Tibial nerve (tissue), 4 donors: ENCODE measurements at regions not wholly inside any gene's neighbourhood (a gene's known extent, or its start where the extent isn't known, plus 50 kb on each side); places are given as distances from the start of the nearest gene placed in this dataset.

Source experiments
- DNase-seq, 2 donors: peaks; one replicate each; pipeline ENCODE4 v3.0.0-alpha.2; 2019; ENCODE audit warnings: low spot score in 2 of 2
- H3K27ac ChIP-seq, 4 donors: fragments of 200-600 bp; sonication (generic) in 3 of 4; one replicate each; pipeline ENCODE4 v1.5.1; 2017 to 2019; ENCODE audit warnings: mild to moderate bottlenecking in 1 of 4
- H3K27me3 ChIP-seq, 2 donors: fragments of 200-600 bp; sonication (generic) in 1 of 2; one replicate each; pipeline versions ENCODE4 v1.5.1 to v1.6.0; 2017 to 2019
- H3K36me3 ChIP-seq, 3 donors: fragments of 200-600 bp; sonication (generic); one replicate each; pipeline ENCODE4 v1.5.1; 2018 to 2019
- H3K4me1 ChIP-seq, 4 donors: fragments of 200-600 bp; sonication (generic) in 3 of 4; one replicate each; pipeline ENCODE4 v1.5.1; 2017 to 2019
- H3K4me3 ChIP-seq, 4 donors: fragments of 200-600 bp; sonication (generic) in 3 of 4; one replicate each; pipeline ENCODE4 v1.5.1; 2017 to 2019; ENCODE audit warnings: mild to moderate bottlenecking in 1 of 4, moderate library complexity in 1 of 4
- H3K9me3 ChIP-seq, 4 donors: fragments of 200-600 bp; sonication (generic) in 3 of 4; one replicate each; pipeline ENCODE4 v1.5.1; 2017 to 2019
- EP300 ChIP-seq, 2 donors: sonication (generic); formaldehyde crosslinking; IDR thresholded peaks; one replicate each; pipeline ENCODE4 v1.6.1; 2017; ENCODE audit warnings: antibody characterized with exemption in 2 of 2, mild to moderate bottlenecking in 1 of 2
- POLR2A ChIP-seq, 2 donors: fragments of 450-650 bp; IDR thresholded peaks; one replicate each; pipeline ENCODE4 v1.6.1; 2017; ENCODE audit warnings: antibody characterized with exemption in 2 of 2, mild to moderate bottlenecking in 2 of 2, moderate library complexity in 2 of 2
- WGBS, 2 donors: methylation state at CpG; one replicate each; pipeline ENCODE4 v1.1.5; 2018; 5-methylcytosine and 5-hydroxymethylcytosine counted together
- TF ChIP-seq, protein P1 (sequence below), 5 experiments: fragments of 200-600 bp in 3 of 5; fragments of 450-650 bp in 2 of 5; sonication (generic) in 3 of 5; IDR thresholded peaks; one replicate each; pipeline ENCODE4 v1.5.1; 2016 to 2019; ENCODE audit warnings: antibody characterized with exemption in 5 of 5, mild to moderate bottlenecking in 3 of 5, moderate library complexity in 2 of 5

DNA sequence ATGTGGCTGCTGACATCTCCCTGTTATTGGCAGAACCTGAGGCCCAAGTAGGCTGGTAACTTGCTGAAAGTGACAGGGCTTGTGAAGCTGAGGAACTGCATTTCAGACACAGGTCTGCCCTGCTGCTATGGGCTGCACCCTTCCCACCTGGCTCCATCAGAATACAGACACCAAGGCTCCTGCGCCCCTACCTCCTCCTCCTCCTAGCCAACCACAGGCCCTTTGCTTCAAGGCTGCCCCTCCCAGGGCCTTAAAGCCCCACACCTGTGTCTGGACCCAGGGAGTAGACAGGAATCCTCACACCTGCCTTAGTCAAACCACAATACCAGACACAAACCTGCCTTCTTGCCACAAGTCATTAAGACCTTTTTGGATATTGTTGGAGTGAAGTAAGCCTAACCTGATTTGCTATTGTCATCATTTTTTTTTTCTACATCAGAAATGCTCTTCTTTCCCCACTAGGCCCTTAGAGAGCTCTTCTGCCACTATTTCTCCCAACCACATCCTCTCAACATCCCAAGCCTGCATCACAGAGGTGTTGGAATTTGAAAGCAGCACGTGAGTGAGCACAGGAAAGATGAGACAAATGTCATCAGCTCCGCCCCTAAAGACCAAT is 489.7 kb downstream of the EIPR1 start:
- peaks cover 0 to 6% (median 0%) of the 10 kb centered on the region in 4 donors for H3K9me3 ChIP-seq
- no peaks in the 10 kb centered on the region for H3K36me3 ChIP-seq
- no peaks in the 10 kb centered on the region for H3K27me3 ChIP-seq
- TF ChIP-seq EP300 (IDR thresholded peaks at IDR 0.05): no peak
- TF ChIP-seq, protein P1, sequence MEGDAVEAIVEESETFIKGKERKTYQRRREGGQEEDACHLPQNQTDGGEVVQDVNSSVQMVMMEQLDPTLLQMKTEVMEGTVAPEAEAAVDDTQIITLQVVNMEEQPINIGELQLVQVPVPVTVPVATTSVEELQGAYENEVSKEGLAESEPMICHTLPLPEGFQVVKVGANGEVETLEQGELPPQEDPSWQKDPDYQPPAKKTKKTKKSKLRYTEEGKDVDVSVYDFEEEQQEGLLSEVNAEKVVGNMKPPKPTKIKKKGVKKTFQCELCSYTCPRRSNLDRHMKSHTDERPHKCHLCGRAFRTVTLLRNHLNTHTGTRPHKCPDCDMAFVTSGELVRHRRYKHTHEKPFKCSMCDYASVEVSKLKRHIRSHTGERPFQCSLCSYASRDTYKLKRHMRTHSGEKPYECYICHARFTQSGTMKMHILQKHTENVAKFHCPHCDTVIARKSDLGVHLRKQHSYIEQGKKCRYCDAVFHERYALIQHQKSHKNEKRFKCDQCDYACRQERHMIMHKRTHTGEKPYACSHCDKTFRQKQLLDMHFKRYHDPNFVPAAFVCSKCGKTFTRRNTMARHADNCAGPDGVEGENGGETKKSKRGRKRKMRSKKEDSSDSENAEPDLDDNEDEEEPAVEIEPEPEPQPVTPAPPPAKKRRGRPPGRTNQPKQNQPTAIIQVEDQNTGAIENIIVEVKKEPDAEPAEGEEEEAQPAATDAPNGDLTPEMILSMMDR (IDR thresholded peaks at IDR 0.05): no peak
- no peak for TF ChIP-seq POLR2A (IDR thresholded peaks at IDR 0.05)
- no peak for DNase-seq
- H3K4me1 ChIP-seq: no peaks in the 10 kb centered on the region
- 54 to 71% methylated on average over 3 of the region's 3 CpGs for WGBS, 2 donors
- H3K4me3 ChIP-seq: no peak overlapping the region
- no peak overlapping the region for H3K27ac ChIP-seq

DNA sequence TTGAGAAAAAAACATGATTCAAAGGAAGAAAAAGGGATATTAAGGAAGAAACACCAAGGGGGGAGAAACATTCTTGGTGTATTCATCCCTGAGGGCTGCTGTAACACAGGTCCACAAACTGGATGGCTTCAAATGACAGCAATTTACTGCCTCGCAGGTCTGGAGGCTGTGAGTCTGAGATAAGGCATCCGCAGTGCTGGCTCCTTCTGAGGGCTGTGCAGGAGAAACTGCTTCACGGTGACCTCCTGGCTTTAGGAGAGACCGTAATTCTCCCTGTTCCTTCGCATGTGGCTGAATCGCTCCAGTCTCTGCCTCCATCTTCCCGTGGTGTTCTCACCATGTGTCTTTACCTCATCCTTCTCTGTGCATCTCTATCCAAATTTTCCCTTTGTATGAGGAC is 490.7 kb downstream of the EIPR1 start:
- peaks cover 0 to 16% (median 0%) of the 10 kb centered on the region in 4 donors for H3K9me3 ChIP-seq
- no peak overlapping the region for H3K4me3 ChIP-seq
- no peaks in the 10 kb centered on the region for H3K4me1 ChIP-seq
- TF ChIP-seq EP300 (IDR thresholded peaks at IDR 0.05) (no peak), POLR2A (IDR thresholded peaks at IDR 0.05) (no peak)
- TF ChIP-seq, protein P1 (IDR thresholded peaks at IDR 0.05): no peak
- no peak overlapping the region for H3K27ac ChIP-seq
- no peaks in the 10 kb centered on the region for H3K27me3 ChIP-seq
- H3K36me3 ChIP-seq: no peaks in the 10 kb centered on the region
- no peak for DNase-seq
- WGBS, 2 donors: 38 to 52% methylated on average over 7 of the region's 7 CpGs

DNA sequence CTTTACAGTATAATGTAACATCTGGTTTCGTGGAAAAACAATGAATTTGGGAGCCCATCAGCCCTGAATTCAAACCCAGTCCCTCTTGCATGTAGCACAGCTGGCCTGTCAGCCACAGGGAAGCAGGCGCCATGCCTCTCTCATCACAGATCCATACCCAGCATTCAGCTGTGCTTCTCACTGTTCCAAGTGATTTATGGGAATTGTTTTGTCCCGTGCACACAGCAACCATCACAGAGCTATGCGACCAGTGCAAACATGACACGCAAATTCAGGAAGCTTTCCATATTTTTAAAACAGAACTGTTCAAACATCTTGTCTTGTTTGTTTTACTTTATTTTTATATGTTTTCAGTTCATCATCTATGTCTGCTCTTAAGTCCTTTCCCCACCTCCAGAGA is 496.1 kb downstream of the EIPR1 start:
- H3K27ac ChIP-seq: no peak overlapping the region
- H3K36me3 ChIP-seq: no peaks in the 10 kb centered on the region
- no peak for TF ChIP-seq POLR2A (IDR thresholded peaks at IDR 0.05)
- TF ChIP-seq, protein P1 (IDR thresholded peaks at IDR 0.05): no peak
- H3K4me3 ChIP-seq: no peak overlapping the region
- peaks cover 0 to 41% (median 0%) of the 10 kb centered on the region in 4 donors for H3K9me3 ChIP-seq
- DNase-seq: no peak
- WGBS, 2 donors: 66 to 68% methylated on average over 5 of the region's 5 CpGs
- no peaks in the 10 kb centered on the region for H3K27me3 ChIP-seq
- no peaks in the 10 kb centered on the region for H3K4me1 ChIP-seq

DNA sequence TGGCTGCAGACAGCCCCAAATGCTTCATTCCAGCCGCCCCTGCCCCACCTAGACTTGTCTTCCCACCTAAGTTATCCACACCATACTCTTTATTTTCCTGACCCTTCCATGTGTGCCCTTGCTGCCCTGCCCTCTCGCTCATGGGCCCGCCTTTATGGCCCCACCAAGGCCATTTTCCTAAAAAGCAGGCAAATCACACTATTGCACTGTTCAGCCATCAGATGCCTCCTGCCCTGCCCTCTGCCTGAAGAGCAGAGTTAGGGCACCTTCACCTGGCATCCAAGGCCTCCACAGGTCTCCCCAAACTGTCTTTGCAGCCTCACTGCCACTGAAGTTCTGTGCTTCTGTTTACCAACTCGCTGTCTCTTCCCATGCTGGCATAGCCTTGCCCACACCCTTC is 496.7 kb downstream of the EIPR1 start:
- H3K27me3 ChIP-seq: no peaks in the 10 kb centered on the region
- no peak overlapping the region for H3K27ac ChIP-seq
- WGBS, 2 donors: 83% methylated on average over 4 of the region's 4 CpGs
- H3K9me3 ChIP-seq: peaks cover 0 to 41% (median 0%) of the 10 kb centered on the region in 4 donors
- H3K4me3 ChIP-seq: no peak overlapping the region
- H3K4me1 ChIP-seq: no peaks in the 10 kb centered on the region
- TF ChIP-seq, protein P1 (IDR thresholded peaks at IDR 0.05): no peak
- TF ChIP-seq EP300 (IDR thresholded peaks at IDR 0.05) (no peak), POLR2A (IDR thresholded peaks at IDR 0.05) (no peak)
- H3K36me3 ChIP-seq: no peaks in the 10 kb centered on the region
- DNase-seq: no peak

DNA sequence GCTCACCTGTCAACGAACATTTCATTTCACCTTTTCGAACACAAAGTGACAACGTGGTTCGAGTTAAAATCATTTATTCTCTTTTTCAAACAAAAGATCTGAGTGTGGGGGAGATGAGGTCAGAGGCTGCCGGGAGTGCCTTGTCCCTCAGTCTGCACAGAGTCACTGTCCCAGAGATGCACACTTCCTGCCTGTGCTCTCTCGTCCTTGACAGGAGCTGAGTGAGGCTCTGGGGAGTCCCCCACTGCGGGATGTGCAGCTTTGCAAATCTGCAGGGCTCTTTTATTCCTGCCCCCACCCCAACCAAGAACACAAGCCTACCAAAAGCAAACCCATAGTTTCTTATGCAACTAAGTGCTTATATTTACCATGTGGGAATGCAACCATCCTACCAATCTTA is 497.8 kb downstream of the EIPR1 start:
- TF ChIP-seq POLR2A (IDR thresholded peaks at IDR 0.05) (no peak), EP300 (IDR thresholded peaks at IDR 0.05) (no peak)
- TF ChIP-seq, protein P1 (IDR thresholded peaks at IDR 0.05): no peak
- DNase-seq: no peak
- peaks cover 0 to 41% (median 0%) of the 10 kb centered on the region in 4 donors for H3K9me3 ChIP-seq
- H3K36me3 ChIP-seq: no peaks in the 10 kb centered on the region
- no peak overlapping the region for H3K4me3 ChIP-seq
- WGBS, 2 donors: 60 to 62% methylated on average over 7 of the region's 7 CpGs
- H3K27ac ChIP-seq: no peak overlapping the region
- no peaks in the 10 kb centered on the region for H3K4me1 ChIP-seq
- no peaks in the 10 kb centered on the region for H3K27me3 ChIP-seq
